Endodermal cell (in vitro differentiated cells): ENCODE measurements at regions not wholly inside any gene's neighbourhood (a gene's known extent, or its start where the extent isn't known, plus 50 kb on each side); places are given as distances from the start of the nearest gene placed in this dataset.

Experiments
- DNase-seq: peaks from one replicate; pipeline ENCODE4 v3.0.0-alpha.2; 2017
- H3K27ac ChIP-seq: 2 replicates; pipeline ENCODE4 v1.5.1; 2013; ENCODE audit warnings: mild to moderate bottlenecking, low read depth, low read length, moderate library complexity
- H3K27me3 ChIP-seq: 2 replicates; pipeline ENCODE4 v1.6.1; 2013; ENCODE audit warnings: mild to moderate bottlenecking, low read length, moderate library complexity; ENCODE audit not compliant: insufficient read depth, control insufficient read depth, poor library complexity, severe bottlenecking
- H3K36me3 ChIP-seq: 2 replicates; pipeline ENCODE4 v1.7.0; 2013; ENCODE audit warnings: mild to moderate bottlenecking, low read length, moderate library complexity; ENCODE audit not compliant: control insufficient read depth, insufficient read depth
- H3K4me1 ChIP-seq: one replicate; pipeline ENCODE4 v1.7.0; 2013; ENCODE audit warnings: low read length; ENCODE audit not compliant: control insufficient read depth, insufficient read depth
- H3K4me3 ChIP-seq: 2 replicates; pipeline ENCODE4 v1.5.1; 2013; ENCODE audit warnings: mild to moderate bottlenecking, low read length, moderate library complexity
- H3K9ac ChIP-seq: 2 replicates; pipeline ENCODE4 v1.6.1; 2013; ENCODE audit warnings: mild to moderate bottlenecking, low read length, moderate library complexity; ENCODE audit not compliant: poor library complexity, severe bottlenecking; ENCODE audit errors: extremely low read depth
- H3K9me3 ChIP-seq: 2 replicates; pipeline ENCODE4 v1.6.1; 2013; ENCODE audit warnings: mild to moderate bottlenecking, low read length, moderate library complexity; ENCODE audit not compliant: control insufficient read depth
- H3K27ac Mint-ChIP-seq: 2 replicates; pipeline ENCODE4 v1.8.0; 2020; ENCODE audit warnings: mixed read lengths
- H3K27me3 Mint-ChIP-seq: 2 replicates; pipeline ENCODE4 v1.8.0; 2021; ENCODE audit warnings: mild to moderate bottlenecking, mixed read lengths; ENCODE audit not compliant: insufficient read depth
- H3K36me3 Mint-ChIP-seq: 2 replicates; pipeline ENCODE4 v1.8.0; 2020; ENCODE audit warnings: low read depth, mixed read lengths
- H3K4me1 Mint-ChIP-seq: 2 replicates; pipeline ENCODE4 v1.8.0; 2020; ENCODE audit warnings: mixed read lengths
- H3K4me3 Mint-ChIP-seq: 2 replicates; pipeline ENCODE4 v1.8.0; 2020; ENCODE audit warnings: mild to moderate bottlenecking, moderate library complexity, mixed read lengths
- H3K9me3 Mint-ChIP-seq: 2 replicates; pipeline ENCODE4 v1.8.0; 2020; ENCODE audit warnings: mild to moderate bottlenecking, mixed read lengths
- WGBS, 2 experiments: methylation state at CpG; one replicate each; pipeline versions ENCODE4 v1.1.5 to v1.1.7; 2013; ENCODE audit warnings: missing lambda C conversion rate in 2 of 2, mixed read lengths in 1 of 2; ENCODE audit not compliant: insufficient coverage in 1 of 2, insufficient read length in 1 of 2; 5-methylcytosine and 5-hydroxymethylcytosine counted together
- TF ChIP-seq, protein P1 (sequence below): fragments of 200-600 bp; sonication (generic); conservative IDR thresholded peaks from 2 replicates; pipeline ENCODE4 v1.5.0; 2021; ENCODE audit warnings: antibody characterized with exemption, mild to moderate bottlenecking

DNA sequence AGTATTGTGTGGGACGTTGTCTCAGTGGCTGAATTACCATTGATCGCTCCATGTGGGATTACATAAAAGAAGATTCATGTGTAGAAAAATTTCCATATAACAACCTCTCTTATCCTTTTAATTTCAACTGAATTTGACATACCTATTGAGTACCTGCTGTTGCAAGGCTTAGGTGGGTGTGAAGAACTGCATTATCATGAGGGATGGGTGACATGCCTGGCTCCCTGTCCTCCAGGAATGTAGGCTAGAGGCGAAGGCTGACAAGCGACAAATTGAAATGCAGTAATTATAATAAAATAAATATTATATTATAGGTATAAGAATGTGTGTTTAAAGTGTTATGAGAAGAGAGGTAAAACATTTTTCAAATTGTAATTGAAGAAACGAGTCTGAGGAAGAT, 52.7 kb upstream of the SPESP1 start:
- no peaks in the 10 kb centered on the region for H3K27me3 Mint-ChIP-seq
- TF ChIP-seq, protein P1, sequence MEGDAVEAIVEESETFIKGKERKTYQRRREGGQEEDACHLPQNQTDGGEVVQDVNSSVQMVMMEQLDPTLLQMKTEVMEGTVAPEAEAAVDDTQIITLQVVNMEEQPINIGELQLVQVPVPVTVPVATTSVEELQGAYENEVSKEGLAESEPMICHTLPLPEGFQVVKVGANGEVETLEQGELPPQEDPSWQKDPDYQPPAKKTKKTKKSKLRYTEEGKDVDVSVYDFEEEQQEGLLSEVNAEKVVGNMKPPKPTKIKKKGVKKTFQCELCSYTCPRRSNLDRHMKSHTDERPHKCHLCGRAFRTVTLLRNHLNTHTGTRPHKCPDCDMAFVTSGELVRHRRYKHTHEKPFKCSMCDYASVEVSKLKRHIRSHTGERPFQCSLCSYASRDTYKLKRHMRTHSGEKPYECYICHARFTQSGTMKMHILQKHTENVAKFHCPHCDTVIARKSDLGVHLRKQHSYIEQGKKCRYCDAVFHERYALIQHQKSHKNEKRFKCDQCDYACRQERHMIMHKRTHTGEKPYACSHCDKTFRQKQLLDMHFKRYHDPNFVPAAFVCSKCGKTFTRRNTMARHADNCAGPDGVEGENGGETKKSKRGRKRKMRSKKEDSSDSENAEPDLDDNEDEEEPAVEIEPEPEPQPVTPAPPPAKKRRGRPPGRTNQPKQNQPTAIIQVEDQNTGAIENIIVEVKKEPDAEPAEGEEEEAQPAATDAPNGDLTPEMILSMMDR, result no peak
- no peak for DNase-seq
- Histone ChIP-seq H3K9ac (no peak overlapping the region), H3K27ac (no peak overlapping the region), H3K9me3 (no peaks in the 10 kb centered on the region), H3K27me3 (no peaks in the 10 kb centered on the region), H3K4me1 (no peaks in the 10 kb centered on the region), H3K36me3 (no peaks in the 10 kb centered on the region), H3K4me3 (no peak overlapping the region)
- no peaks in the 10 kb centered on the region for H3K36me3 Mint-ChIP-seq
- H3K4me1 Mint-ChIP-seq, result peaks cover 7% of the 10 kb centered on the region
- H3K9me3 Mint-ChIP-seq, result no peaks in the 10 kb centered on the region
- WGBS, 2 experiments, result 85 to 93% methylated on average over 1 of the region's 5 CpGs
- H3K4me3 Mint-ChIP-seq, result no peak overlapping the region
- no peak overlapping the region for H3K27ac Mint-ChIP-seq

DNA sequence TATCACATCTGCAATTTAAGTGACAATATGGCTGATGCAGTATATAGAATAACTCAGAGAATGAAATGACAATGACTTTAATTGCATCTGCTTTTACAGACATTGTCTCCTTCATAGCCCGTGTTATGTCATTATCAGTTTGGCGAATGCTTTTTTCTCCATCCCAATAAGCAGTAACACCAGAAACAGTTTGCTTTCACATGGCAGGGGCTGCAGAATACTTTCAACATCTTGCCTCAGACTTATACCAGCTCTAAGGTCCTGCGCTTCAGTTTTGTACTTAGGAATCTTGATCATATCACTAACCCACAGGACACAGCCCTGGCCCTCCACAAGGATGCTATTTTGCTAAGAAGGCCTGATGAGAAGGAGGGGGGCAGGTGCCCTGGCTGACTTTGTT, 49.9 kb upstream of the SPESP1 start:
- WGBS, 2 experiments, result 90 to 93% methylated on average over 2 to 3 of the region's 3 CpGs
- Mint-ChIP-seq H3K36me3 (no peaks in the 10 kb centered on the region), H3K27me3 (no peaks in the 10 kb centered on the region), H3K4me1 (no peaks in the 10 kb centered on the region), H3K4me3 (no peak overlapping the region), H3K27ac (no peak overlapping the region), H3K9me3 (no peaks in the 10 kb centered on the region)
- Histone ChIP-seq H3K36me3 (no peaks in the 10 kb centered on the region), H3K4me3 (no peak overlapping the region), H3K9ac (no peak overlapping the region), H3K27me3 (no peaks in the 10 kb centered on the region), H3K27ac (no peak overlapping the region), H3K9me3 (no peaks in the 10 kb centered on the region), H3K4me1 (no peaks in the 10 kb centered on the region)
- TF ChIP-seq, protein P1, result no peak
- DNase-seq, result no peak
